NCI-H446 (cell line): ENCODE measurements at regions not wholly inside any gene's neighbourhood (a gene's known extent, or its start where the extent isn't known, plus 50 kb on each side); places are given as distances from the start of the nearest gene placed in this dataset.

Experiments used
- DNase-seq, 2 experiments: peaks; one replicate each; lab custom pipeline; 2025; lab: John Stamatoyannopoulos, UW

DNA sequence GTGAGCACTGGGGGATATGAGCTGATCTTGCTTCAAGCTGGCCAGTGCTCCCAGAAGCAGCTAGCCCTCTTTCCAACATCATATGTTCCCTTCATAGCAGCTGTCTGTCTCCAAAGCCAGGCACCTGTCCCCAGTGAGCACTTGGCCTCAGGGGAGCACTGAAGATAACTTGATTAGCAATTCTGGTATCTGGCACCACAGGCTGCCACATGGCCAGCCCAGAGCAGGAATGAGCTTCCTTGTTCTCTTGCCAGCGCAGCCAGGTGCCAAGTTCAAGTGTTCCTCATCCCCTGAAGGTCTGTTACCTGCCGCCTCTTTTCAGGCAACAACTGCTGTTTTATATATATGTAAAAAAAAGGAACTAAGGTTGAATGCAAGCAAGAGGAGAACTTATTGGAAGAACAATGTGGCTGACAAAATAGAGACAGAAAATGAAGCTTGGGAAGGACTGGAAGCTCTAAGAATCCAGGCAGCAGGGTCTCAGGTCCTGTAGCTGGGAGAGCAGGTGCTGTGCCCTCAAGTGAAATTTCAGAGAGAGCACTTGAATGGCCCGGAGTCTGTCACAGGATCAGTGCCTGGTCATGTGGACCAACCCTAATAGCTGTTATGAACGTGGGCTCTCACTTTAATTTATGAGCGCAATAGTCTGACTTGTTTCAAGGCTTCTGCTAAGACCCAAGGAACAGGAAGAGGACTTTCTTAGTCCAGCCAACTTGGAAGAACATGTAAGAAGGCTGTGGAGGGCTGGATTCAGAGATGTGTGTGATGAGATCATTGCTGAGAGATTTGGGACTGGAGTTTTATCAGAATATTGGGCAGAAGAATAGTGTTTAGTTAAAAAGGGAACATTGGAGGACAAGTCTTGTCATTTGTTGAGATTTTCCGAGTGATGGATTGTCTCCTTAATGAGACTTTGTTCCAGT lies 267.2 kb downstream of the GLRX3 start:
- no peak for DNase-seq

DNA sequence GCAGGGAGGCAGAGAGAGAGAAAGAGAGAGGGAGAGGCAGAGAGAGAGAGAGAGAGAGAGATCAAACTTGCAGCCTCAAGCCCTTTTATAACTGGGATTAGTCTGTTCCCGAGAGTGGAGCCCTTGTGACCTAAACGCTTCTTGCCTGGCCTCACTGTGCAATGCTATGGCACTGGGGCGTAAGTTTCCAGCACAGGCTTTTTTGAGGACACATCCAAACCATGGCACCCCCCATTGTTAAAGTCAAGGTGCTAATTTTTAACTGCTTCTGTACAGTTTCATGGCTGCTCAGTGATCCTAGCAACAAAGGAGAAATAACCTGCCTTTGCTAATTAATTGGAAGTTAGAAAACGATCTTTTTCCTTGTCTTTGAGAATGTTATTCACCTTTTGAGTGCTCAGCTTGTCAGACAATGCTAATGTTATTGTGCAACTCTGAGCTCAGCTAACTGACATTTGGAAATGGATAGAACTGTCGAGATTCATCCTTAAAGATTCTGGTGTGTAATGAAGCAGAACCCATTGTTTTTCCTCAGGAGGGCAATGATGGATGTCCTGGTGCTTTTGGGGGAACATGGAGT lies 268.4 kb downstream of the GLRX3 start:
- no peak for DNase-seq

DNA sequence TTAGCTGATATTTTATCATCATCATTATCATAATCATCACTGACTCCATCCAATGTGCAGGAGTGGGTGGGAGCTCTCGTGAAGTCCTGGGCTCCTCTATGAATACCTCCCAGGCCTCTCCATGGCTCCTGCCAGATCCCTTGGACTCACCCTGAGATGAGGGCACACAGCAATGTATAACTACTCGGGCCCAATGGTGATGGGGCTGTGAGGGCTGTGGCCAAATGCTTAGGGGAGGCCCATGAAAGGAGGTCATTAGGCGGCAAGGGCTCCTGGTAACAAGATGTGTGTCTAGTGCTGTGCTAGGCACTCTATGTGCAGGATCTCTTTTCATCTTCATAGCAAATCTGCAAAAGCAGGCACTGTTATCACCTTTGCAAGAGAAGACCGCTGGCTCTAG lies 270.9 kb downstream of the GLRX3 start:
- DNase-seq: no peak

DNA sequence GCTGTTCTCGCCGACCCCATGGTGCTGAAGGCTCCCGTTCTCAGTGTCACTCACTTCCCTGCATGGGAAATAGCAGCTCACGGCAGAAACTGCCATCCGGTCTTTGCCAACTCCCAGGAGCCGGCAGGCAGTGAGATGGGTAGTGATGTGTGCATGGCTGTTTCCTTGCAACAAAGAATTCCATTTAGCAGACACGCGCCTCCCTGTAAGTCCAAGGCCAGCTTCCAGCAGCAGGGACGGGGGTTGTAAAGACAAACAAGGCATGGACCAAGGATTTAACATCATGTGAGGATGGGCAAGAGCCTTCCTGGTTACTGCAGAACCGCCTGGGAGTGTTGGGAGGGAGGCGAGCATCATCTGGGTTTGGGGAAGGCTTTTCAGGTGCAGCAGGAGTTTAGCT lies 273.1 kb downstream of the GLRX3 start:
- no peak for DNase-seq

DNA sequence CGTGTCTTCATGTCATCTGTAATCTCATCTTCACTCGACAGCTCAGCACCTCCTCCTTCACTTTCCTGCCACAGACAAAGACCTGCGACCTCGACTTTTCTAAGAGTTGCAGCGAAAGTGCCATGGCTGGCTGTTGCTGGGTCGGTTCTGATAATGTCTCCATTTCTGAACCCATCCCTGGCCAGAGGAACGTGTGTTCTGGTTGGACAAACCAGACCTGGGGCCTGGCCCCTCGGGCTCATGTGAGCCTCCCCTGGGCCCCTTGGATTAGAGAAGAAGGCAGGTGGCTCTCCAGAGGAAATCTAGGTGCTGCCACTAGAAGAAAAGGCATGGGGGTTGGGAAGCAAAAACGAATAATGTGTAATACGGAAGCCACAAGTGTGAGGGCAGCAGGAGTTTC lies 273.7 kb downstream of the GLRX3 start:
- DNase-seq: no peak

DNA sequence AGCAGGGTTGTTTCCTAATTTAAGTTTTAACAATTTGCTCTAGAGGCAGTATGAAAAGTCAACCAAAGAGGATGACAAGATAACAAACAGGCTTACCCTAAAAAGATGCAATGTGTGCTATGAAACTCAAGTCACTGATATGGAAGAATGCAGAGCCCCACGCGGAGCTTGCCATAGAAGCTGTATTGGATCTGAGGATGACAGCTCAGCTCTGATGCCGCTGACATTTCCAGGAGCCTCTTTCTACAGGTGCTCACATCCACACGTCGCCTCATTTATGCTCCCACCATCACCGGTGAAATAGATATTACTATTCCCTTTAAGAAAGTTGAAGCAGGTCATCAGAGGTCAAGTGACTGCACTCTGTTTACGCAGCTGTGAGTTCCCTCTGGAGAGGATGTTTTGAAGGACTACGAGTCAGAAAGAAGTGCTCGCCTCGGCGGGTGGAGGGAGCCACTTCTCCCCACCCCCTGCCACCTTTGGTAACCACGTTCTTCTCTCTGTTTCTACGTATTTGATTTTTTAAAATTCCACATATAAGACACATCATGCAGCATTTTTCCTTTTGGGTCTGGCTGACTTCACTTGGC lies 275.4 kb downstream of the GLRX3 start:
- no peak for DNase-seq

DNA sequence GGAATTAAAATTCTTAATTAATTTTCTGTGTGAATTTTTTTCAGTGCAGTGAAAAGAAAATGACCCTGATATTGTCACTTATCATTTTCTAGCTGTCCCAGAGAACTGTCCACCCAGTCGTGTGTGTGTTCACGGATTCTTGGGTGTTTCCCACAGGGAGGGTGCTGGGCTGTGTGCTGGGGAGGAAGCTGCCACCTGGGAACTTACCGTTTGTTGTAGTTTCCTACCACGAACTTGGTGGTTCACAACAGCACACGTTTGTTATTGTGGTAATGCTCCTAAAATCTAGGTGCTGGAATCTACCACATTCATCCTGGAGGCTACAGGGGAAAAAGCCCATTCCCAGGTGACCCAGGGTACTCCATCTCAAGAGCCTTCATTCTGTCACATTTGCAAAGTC lies 276.1 kb downstream of the GLRX3 start:
- no peak for DNase-seq

DNA sequence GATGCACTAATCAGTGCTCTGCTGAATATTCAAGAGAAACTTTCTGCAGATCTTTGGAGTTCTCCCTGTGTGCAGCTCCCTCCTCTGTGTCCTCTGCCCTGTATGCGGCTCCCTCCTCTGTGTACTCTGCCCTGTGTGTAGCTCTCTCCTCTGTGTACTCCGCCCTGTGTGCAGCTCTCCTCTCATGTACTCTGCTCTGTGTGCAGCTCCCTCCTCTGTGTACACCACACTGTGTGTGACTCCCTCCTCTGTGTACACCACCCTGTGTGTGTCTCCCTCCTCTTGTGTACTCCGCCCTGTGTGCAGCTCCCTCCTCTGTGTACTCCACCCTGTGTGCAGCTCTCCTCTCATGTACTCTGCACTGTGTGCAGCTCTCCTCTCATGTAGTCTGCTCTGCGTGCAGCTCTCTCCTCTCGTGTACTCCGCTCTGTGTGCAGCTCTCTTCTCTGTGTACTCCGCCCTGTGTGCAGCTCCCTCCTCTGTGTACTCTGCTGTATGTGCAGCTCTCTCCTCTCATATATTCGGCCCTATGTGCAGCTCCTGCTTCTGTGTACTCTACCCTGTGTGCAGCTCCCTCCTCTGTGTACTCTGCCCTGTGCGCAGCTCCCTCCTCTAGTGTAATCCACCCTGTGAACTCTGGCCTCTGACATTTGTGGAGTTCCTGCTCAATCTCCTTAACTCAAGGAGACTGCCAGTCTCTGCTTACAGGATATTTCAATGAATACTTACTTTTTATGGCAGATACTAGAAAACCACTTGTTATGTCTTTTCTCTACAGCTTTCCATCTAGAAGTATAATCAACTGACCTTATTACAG lies 280.4 kb downstream of the GLRX3 start:
- no peak for DNase-seq

DNA sequence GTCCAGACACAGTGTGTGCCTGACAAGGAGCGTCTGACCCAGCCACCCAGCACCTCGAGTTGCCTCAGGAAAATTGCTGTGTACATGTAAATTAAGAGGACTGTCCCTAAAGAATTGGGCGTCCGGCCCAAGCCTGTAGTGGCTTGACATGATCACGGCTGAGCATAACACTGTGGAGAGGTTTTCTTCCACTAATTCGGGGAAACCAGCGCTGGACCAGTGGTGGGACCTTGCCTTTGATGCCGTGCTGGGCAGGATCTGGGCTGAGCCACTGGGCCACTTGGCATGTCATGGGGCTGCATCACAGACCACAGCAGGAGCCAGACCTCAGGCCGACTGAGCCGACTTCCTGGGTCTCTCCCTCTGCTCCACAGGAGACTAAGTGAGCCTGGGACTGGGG lies 282.5 kb downstream of the GLRX3 start:
- DNase-seq: no peak

DNA sequence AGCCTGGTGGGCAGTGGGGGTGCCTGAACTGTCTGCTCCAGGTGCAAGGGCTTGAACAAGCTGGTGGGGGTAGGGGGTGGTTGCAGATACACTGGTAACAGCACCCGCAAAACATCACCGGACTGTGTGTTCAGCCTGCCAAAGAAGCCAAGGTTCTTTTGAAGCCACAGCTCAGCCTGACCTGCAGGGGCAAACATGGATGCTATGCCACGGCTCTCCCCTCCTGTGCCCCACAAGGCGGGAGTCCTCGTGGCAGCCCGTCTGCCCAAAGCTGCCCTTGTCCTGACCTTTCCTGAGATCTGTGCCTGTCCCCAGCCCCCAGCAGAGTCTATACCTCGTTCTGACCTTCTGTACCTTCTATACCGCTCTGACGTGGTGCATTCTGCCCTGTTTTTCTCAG lies 285.7 kb downstream of the GLRX3 start:
- DNase-seq: no peak

DNA sequence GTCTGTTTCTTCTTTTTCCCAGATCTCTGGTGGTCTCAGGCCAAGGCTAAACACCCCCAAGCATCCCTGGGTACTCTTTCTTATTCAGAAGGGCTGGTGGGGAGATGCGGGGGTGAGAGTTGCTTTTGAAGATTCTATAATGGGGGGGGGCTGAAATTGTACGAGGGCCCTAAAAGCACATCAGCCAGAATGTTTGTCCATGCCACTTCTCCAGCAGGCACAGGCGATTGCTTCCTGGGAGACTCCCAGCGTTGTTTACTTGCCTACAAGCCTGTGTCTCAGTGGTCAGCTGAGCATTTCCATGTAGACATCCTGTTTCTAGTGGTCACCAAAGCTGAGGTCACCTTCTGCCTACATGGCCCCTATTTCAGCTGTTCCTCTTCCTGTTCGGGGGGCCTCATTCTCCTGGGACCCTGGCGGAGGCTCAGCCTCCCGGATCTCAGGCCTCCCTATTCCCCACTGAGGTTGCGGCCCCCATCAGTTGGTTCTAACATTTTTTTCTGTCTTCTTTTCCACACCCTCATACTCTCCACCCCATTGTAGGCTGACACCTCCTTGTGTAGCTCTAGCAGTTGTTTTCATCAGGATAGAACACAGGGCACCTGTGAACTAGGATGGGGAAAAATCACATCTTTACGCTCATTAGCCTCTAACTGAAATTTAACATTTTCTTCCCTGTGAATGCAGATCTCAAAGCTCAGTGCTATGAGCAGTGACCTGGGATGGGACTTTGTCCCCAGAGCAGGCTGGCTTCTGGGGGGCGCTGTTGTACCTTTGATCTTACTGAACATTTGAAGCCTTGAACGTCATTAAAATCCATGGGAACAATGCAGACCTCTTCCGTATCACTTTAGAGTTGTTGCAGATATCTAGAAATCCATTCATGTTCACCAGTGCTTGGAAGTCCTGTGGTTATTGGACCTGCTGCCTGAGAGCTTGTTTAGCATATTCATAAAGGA lies 286.5 kb downstream of the GLRX3 start:
- DNase-seq: no peak

DNA sequence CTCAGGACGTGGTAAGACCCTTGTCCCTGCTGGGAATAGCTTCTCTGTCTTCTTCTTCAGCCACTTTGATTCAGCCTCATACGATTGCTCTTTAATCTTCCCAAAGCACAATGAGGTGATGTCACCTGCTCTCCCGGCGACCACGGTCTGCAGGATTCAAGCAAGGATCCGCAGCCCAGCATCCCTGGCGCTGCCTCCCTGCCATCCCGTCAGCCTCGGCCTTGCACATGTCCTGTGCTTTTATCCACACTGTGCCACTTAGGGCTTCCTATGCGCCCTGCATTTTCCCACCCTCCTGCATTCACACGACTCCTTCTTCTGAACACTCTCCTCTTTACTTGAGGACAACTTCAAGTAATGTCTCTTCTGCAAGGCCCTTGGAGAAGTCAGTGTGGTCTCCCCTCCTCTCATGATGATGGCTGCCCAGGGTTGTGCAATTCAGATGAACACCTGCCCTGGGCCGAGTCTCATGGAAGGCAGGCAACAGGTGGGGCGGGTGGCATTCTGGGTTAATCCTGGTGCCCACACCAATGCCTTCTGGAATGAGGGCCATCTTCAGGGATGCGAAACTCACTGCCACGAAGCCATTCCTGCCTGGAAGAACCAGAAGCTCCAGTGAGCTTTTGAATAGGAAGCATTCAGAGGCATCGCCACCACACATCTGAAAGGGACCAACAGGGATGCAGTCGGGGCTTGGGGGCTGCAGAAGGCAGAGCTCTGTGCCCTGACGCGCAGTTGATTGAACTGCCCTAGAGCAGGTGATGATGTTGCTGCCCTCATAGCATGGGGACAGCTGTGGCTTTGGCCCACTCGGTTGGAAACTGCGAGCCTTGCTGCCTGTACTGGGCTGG lies 287.5 kb downstream of the GLRX3 start:
- no peak for DNase-seq

DNA sequence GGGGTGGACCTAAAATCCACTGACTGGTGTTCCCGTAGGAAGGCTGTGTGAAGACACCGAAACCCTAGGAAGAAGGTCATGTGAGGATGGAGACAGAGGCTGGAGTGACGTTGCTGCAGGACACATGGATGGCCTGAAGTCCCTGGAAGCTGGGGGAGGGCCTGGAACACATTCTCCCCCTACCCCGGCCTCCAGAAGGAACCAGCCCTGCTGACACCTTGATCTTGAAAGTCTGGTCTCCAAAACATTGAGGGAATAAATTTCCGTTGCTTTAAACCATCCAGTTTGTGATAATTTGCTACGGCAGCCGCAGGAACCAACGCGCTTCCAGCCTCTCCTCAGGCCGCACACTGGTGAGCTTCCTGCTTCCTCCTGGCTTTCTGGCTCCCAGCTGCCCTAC lies 288.2 kb downstream of the GLRX3 start:
- DNase-seq: no peak

DNA sequence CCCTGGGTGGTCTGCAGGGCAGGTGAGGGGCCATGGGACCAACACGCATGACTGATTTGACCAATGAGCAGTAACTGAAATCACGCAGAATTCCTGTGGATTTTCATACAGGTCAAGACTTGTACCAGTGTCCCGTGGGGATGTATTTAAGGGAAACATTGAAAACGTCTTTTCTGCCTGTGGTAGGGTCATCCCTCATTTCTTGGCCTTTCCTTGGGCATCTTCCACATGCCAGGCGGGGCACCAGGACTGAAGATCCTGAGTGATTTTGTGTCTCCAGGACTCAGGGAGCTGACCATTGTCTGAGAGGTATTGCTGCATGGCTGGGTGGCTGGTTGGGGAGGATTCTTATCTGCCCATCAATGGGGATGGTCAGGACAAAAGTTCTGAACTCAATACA lies 289.0 kb downstream of the GLRX3 start:
- no peak for DNase-seq

DNA sequence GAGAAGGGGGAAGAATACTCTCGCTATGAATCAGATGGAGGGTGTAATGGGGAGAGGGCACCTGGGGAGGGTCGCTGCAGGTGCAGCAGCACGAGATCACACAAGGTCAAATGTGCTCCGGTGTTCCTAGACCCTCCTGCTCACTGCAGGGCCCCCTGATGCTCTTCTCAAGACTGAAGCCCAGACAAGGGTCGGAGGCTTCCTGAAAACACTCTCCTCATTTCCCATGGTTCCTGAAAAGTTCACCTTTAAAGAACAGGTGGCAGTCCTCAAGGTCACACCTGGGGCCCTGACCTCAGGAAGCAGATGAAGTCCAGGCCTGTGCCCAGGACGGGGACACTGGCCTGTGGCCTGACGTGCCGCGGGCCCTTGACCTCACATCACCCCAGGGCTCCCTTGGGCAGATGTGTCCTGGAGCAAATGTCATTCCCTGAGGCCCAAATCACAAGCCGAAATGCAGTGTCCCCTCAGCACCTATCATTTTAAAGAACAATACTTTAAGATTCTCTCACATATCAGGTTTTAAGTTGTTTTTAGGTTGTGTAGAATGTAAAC lies 289.8 kb downstream of the GLRX3 start:
- DNase-seq: no peak

DNA sequence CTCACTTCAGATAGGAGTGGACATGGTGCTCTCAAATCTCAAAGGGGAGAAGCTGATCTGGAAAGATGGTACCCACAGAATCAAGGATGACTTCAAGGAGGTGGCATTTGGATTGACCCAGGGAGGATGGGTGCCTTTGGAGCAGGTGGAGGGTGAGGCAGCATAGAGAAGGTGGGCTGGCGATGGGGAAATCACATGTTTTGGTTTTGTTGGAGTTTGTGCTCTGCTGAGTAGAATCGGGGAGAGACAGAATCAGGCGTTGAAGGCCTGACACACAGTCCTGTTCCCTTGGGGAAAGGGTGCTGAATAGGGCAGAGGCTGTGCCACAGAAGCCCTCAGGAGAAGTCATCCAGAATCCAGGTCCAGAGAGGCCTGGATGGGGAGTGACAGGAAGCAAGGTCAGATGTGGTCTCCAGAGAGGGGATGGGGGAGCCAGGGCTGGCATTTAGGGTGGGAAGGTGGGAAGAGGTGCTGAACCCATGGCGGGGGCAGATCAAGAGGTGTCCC lies 291.1 kb downstream of the GLRX3 start:
- DNase-seq: no peak

DNA sequence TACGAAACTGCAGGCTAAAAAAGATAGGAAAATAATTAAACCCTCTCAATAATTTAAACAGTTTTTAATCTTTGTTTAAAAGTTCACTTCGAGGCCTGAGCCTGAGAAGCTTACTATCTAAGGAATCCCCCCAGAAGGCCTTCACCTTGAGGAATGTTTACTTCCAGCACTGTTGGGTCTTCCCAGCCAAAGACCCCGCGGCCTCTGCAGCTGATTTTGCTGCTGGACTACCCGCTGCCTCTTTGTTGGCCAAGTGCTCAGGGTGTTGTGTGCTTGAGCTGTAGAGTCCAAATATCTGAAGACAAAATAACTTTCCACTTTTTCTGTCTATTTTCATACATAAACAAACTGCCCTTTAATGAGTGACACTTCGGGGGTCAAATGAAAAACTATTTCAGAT lies 292.7 kb downstream of the GLRX3 start:
- DNase-seq: no peak

DNA sequence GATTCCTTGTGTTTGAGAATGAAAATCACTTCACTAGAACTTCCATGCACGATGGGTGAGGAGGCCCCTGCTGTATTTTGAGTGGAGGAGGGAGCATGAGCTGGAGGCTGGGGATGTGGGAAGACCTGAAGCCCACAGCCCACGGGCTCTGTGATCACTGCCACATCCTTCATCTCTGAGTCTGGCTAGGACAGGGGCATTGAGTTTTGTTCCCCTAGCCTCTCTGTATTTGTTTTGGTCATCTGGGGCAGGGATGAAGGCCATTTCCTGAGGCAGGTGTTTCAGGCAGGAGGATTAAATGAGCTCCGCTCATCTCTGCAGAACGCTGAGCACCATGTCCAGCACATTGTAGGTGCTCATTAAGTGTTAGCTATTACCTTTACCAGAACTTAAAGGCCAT lies 293.6 kb downstream of the GLRX3 start:
- DNase-seq: no peak

DNA sequence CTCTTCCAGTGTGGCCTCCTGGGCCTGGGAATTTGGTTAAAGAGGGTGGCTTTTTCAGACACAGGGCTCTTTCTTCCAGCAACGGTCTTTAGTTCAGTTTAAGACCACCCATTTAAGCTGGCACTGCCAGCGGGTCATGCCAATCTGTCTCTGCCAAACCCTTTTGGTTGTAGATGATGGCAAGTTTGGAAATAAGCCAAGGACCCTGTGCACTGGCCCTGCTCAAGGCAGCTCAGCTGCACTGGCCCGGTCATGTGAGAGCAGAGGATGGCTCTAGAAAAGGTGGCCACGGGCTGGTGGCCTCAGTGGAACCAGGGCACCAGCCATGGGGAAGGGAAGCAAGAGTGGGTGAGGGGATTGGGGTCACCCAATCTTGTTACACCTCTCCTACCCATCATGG lies 294.1 kb downstream of the GLRX3 start:
- no peak for DNase-seq
